Ascending aorta (tissue), 2 donors: ENCODE measurements at regions not wholly inside any gene's neighbourhood (a gene's known extent, or its start where the extent isn't known, plus 50 kb on each side); places are given as distances from the start of the nearest gene placed in this dataset.

Experiments used
- DNase-seq, 2 donors: peaks; one replicate each; pipeline ENCODE4 v3.0.0-alpha.2; 2019; ENCODE audit warnings: low spot score in 2 of 2
- H3K27ac ChIP-seq, 2 donors: fragments of 200-600 bp; sonication (generic); one replicate each; pipeline ENCODE4 v1.5.1; 2016 to 2017; ENCODE audit warnings: mild to moderate bottlenecking in 1 of 2
- H3K27me3 ChIP-seq: fragments of 200-600 bp; sonication (generic); one replicate; pipeline ENCODE4 v1.5.1; 2017
- H3K36me3 ChIP-seq, 2 donors: fragments of 200-600 bp; sonication (generic); one replicate each; pipeline ENCODE4 v1.5.1; 2016
- H3K4me1 ChIP-seq, 2 donors: fragments of 200-600 bp; sonication (generic); one replicate each; pipeline ENCODE4 v1.5.1; 2016 to 2017; ENCODE audit warnings: mild to moderate bottlenecking in 1 of 2
- H3K4me3 ChIP-seq, 2 donors: fragments of 200-600 bp; sonication (generic); one replicate each; pipeline ENCODE4 v1.5.1; 2016 to 2017; ENCODE audit warnings: mild to moderate bottlenecking in 1 of 2
- H3K9me3 ChIP-seq, 2 donors: fragments of 200-600 bp; sonication (generic); one replicate each; pipeline ENCODE4 v1.5.1; 2016
- intact Hi-C: fragments of 100-400 bp; cut with DNase I; formaldehyde crosslinking; loops from one replicate; pipeline ENCODE4 v1.15.1; 2023
- TF ChIP-seq, protein P1 (sequence below), 3 experiments: fragments of 200-600 bp in 2 of 3; fragments of 450-650 bp in 1 of 3; sonication (generic) in 2 of 3; IDR thresholded peaks; one replicate each; pipeline ENCODE4 v1.5.1; 2016 to 2019; ENCODE audit warnings: antibody characterized with exemption in 3 of 3, mild to moderate bottlenecking in 1 of 3, moderate library complexity in 1 of 3

GRCh38 chr5:124043456-124043855, 531.5 kb downstream of the CSNK1G3 start:
- no peaks in the 10 kb centered on the region for H3K4me1 ChIP-seq
- H3K36me3 ChIP-seq: no peaks in the 10 kb centered on the region
- DNase-seq: no peak
- no peaks in the 10 kb centered on the region for H3K9me3 ChIP-seq
- intact Hi-C loops: no loop called here
- TF ChIP-seq, protein P1, sequence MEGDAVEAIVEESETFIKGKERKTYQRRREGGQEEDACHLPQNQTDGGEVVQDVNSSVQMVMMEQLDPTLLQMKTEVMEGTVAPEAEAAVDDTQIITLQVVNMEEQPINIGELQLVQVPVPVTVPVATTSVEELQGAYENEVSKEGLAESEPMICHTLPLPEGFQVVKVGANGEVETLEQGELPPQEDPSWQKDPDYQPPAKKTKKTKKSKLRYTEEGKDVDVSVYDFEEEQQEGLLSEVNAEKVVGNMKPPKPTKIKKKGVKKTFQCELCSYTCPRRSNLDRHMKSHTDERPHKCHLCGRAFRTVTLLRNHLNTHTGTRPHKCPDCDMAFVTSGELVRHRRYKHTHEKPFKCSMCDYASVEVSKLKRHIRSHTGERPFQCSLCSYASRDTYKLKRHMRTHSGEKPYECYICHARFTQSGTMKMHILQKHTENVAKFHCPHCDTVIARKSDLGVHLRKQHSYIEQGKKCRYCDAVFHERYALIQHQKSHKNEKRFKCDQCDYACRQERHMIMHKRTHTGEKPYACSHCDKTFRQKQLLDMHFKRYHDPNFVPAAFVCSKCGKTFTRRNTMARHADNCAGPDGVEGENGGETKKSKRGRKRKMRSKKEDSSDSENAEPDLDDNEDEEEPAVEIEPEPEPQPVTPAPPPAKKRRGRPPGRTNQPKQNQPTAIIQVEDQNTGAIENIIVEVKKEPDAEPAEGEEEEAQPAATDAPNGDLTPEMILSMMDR (IDR thresholded peaks at IDR 0.05): no peak
- H3K27me3 ChIP-seq: no peaks in the 10 kb centered on the region
- H3K4me3 ChIP-seq: no peak overlapping the region
- H3K27ac ChIP-seq: no peak overlapping the region

GRCh38 chr5:124040799-124041198, 528.8 kb downstream of the CSNK1G3 start:
- Histone ChIP-seq H3K36me3 (no peaks in the 10 kb centered on the region), H3K9me3 (no peaks in the 10 kb centered on the region), H3K4me1 (no peaks in the 10 kb centered on the region), H3K27me3 (no peaks in the 10 kb centered on the region), H3K27ac (no peak overlapping the region), H3K4me3 (no peak overlapping the region)
- intact Hi-C loops: no loop called here
- TF ChIP-seq, protein P1 (IDR thresholded peaks at IDR 0.05): no peak
- DNase-seq: no peak

- TF ChIP-seq, protein P1 (IDR thresholded peaks at IDR 0.05): no peak
- no peaks in the 10 kb centered on the region for H3K27me3 ChIP-seq
- no peak overlapping the region for H3K4me3 ChIP-seq
- no peaks in the 10 kb centered on the region for H3K9me3 ChIP-seq
- H3K4me1 ChIP-seq: no peaks in the 10 kb centered on the region
- no peak for DNase-seq
- no peaks in the 10 kb centered on the region for H3K36me3 ChIP-seq
- intact Hi-C loops: no loop called here
- H3K27ac ChIP-seq: no peak overlapping the region
Observed at GRCh38 chr5:124039410-124039809, 527.4 kb downstream of the CSNK1G3 start.

GRCh38 chr5:124036786-124037185, 524.8 kb downstream of the CSNK1G3 start:
- no peak overlapping the region for H3K27ac ChIP-seq
- no peak for DNase-seq
- H3K36me3 ChIP-seq: no peaks in the 10 kb centered on the region
- H3K9me3 ChIP-seq: no peaks in the 10 kb centered on the region
- no peaks in the 10 kb centered on the region for H3K4me1 ChIP-seq
- H3K27me3 ChIP-seq: no peaks in the 10 kb centered on the region
- H3K4me3 ChIP-seq: no peak overlapping the region
- TF ChIP-seq, protein P1 (IDR thresholded peaks at IDR 0.05): no peak
- intact Hi-C loops: no loop called here

- no peaks in the 10 kb centered on the region for H3K36me3 ChIP-seq
- TF ChIP-seq, protein P1 (IDR thresholded peaks at IDR 0.05): no peak
- H3K4me1 ChIP-seq: no peaks in the 10 kb centered on the region
- intact Hi-C loops: no loop called here
- no peak for DNase-seq
- H3K9me3 ChIP-seq: no peaks in the 10 kb centered on the region
- H3K4me3 ChIP-seq: no peak overlapping the region
- H3K27me3 ChIP-seq: no peaks in the 10 kb centered on the region
- no peak overlapping the region for H3K27ac ChIP-seq
Observed at GRCh38 chr5:124034963-124035362, 523.0 kb downstream of the CSNK1G3 start.

GRCh38 chr5:124034083-124034700, 522.2 kb downstream of the CSNK1G3 start:
- no peaks in the 10 kb centered on the region for H3K36me3 ChIP-seq
- TF ChIP-seq, protein P1 (IDR thresholded peaks at IDR 0.05): no peak
- H3K9me3 ChIP-seq: no peaks in the 10 kb centered on the region
- no peak overlapping the region for H3K27ac ChIP-seq
- no peak for DNase-seq
- no peak overlapping the region for H3K4me3 ChIP-seq
- no peaks in the 10 kb centered on the region for H3K4me1 ChIP-seq
- no peaks in the 10 kb centered on the region for H3K27me3 ChIP-seq
- intact Hi-C loops: no loop called here
